ENCODE measurements at regions not wholly inside any gene's neighbourhood (a gene's known extent, or its start where the extent isn't known, plus 50 kb on each side); places are given as distances from the start of the nearest gene placed in this dataset.
A peak's percentile ranks its signal among the peaks of the same experiment; 100 is the strongest.
"Not testable (repeated sequence)": the region's sequence is repeated elsewhere in the genome, so short reads cannot be mapped to it uniquely, and the experiment has no call there.

DNA sequence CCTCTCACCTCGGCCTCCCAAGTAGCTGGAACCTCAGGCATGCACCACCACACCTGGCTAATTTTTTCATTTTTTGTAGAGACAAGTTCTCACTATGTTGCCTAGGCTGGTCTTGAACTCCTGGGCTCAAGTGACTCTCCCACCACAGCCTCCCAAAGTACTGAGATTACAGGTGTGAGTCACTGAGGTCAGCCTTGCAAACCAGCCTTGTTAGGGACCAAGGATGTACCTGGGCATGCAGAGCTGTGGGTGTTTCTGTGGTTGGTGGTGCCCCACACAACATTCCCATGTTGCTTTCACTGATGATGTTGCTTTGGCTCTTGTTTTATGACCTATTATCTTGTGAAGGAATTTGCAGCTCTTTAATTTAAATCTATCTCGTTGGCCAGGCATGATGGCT is 54.8 kb downstream of the OTUD1 start:
- no peak for DNase-seq

DNA sequence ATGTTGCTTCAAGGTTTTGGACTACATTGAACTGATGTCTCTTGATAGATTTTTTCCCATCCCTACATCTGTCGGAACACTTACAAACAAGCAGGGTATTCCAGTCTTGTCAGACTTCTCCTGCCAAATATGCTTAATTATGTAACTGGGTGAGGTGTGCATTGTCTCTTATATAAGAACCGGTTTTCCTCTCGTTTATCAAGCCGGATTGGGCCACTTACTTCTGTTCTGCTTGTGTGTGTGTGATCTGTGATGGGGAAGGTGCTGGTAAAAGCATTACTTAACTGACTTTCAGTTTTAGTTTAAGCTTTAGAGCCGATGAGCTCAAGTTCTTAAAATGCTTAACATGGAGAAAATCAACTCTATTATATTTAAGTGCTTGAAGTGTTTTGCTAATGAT is 57.9 kb downstream of the OTUD1 start:
- no peak for DNase-seq

DNA sequence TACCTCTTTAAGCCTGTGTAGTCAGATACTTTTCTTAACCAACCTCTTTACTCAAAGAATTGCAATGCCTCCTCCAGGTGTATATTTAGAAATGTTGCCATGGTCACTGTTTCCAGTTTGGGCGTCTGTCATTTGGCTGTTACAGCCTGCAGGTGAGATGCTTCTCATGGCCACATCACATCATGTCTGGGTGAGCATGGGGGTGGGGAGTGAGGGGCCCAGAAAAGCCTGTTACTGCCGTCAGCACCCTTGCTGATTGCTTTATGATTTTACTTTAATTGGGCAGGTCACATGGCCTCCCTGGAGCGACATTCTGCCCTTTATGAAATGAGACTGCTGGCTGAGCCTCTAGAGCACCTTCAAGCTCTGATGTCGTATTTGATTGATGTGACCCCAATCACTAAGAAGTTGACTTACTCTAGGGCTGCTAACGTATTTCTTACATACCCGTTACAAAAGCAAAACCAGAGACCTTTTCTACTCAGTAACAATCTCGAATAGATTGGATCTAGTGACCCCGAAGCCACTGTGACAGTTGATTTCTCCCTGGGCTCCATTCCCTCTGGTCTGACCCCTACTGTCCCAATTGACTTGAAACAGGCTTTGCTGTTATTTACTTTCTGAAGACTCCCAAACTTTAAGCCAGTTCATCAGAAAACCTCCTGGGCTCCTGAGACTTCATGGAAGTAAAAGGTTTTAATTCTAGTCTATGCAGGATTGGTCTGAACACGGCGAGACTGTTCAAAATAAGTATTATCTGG is 60.7 kb downstream of the OTUD1 start:
- DNase-seq = no peak

DNA sequence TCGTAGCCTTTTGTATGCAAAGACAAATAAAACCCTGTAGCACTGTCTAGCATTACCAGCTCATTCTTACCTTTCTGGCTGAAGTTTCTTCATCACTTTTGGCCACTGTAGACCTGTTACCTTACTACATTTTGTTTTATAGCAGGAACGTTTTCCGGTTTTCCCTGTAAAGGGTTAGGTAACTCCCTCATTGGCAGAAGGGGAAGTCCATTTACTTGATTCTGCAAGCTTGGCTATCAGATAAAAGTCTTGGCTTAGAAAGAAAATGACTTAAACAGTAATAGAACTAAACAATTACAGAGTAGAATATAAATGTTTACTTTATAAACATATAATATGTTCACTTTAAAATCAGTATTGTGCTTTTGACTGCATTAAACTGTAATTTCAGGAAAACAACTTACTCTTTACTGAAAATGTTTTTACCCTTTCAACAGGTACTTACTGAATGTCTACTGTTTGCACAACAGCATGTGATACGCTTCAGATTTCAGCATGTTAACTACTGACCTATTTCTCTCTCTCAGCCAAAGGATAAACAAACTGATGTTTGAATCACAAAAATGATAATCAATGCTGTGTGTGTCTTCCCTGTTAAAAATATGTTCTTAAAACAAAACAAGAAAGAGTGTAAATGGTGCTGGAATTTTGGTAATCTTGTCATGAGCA is 67.1 kb downstream of the OTUD1 start:
- DNase-seq = peak; percentile 69

DNA sequence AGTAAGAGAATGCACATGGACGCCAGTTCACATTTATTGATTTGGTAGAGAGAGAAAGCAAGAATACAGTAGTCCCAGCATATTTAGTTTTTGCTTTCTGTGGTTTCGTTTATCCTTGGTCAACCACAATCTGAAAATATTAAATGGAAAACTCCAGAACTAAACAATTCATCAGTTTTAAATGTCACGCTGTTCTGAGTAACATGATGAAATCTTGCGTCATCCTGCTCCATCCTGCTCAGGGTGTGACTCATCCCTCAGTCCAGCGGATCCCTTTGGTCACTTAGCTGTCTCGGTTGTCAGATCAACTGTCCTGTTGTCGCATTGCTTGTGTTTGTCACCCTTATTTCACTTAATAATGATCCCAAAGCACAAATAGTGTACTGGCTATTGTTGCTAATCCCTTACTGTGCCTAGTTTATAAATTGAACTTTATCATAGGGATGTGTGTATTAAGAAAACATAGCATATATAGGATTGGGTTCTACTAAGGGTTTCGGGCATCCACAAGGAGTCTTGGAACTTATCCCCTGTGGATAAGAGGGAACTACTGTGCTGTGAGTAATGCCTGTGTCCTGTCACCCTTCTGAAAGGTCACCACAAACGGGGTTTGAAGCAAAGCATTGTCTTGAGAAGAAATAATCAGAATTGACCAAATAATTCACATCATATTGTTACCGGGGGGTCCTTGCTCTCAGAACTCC is 73.6 kb downstream of the OTUD1 start:
- DNase-seq = no peak

DNA sequence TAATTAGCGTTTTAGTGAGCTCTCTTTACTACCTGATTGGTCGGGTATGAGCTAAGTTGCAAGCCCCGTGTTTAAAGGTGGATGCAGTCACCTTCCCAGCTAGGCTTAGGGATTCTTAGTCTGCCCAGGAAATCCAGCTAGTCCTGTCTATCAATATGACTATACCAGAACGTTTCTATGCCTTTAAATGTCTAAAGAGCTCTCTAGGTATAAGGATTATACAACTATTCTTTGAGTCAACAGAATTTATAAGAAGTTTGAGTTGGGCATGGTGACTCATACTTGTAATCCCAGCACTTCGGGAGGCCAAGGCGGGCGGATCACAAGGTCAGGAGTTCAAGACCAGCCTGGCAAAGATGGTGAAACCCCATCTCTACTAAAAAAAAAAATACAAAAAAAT is 74.7 kb downstream of the OTUD1 start:
- DNase-seq = not testable (repeated sequence)

DNA sequence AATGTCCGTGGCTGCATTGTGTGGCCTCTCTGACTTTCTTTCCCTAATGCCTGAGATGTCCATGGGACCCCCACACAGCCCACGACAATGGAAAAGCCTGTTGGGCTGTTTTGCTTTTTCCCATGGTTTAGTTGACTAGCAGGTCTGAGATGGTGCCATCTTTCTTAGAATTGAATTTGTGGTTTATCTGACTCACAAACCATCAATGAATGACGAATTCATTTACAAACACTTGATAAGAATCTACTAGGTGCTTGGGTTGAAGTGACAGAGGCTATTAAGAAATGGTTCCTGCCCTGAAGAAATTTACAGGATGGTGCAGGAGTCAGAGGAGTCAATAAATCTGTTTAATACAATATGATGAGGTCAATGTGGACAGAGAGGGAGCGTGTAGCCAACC is 75.4 kb downstream of the OTUD1 start:
- DNase-seq = no peak

DNA sequence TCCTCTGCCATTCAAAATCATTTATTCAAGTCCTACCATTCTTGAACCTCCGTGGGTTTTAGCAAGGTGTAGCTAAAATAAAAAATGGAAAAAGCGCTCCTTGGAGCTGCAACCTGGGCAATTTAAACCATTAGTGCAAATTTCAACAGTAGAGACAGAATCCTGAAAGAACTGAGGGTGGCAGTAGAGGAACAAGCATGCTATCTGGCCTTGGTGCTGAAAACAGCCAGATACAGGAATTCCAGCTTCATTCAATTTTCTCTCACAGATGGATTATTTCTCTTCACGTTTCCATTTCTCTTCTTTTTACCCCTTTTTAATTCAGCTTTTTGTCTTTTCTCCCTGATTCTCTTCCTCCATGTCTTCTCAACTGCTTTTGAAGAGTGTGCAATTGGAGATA is 77.7 kb downstream of the OTUD1 start:
- DNase-seq = no peak

DNA sequence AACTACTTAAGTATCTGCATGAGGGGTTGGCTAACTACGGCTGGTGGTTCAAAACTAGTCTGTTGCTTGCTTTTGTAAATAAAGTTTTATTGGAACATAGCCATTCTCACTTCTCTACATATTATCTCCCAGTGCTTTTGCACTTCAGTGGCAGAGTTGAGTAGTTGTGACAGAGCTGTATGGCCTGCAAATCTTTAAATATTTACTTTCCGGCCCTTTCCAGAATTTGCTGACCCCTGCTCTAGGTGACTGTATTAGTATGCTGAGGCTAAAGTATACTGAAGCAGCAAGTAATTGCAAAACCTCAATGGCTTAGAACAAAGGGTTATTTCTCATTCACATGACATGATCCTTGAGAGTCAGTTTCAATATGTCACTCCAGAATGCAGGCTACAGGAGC is 78.3 kb downstream of the OTUD1 start:
- DNase-seq = no peak

DNA sequence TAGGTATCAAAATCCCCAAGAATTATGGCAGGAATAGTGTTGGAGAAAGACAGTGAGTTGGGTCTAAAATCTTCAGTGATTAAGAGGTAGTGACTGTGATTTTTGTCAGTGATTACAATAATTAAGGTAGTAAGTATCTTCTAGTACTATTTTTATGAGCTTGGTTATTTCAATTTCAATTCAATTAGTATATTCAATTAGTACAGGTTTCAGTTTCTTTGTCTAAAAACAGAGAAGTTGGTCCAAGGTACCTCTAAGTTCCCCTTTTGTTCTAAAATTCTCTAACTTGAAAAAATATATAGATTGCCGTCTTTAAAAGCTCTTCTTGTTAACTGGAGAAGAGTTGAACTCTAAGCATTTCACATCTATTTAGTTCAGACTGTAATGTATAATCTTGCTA is 82.9 kb downstream of the OTUD1 start:
- DNase-seq = no peak

DNA sequence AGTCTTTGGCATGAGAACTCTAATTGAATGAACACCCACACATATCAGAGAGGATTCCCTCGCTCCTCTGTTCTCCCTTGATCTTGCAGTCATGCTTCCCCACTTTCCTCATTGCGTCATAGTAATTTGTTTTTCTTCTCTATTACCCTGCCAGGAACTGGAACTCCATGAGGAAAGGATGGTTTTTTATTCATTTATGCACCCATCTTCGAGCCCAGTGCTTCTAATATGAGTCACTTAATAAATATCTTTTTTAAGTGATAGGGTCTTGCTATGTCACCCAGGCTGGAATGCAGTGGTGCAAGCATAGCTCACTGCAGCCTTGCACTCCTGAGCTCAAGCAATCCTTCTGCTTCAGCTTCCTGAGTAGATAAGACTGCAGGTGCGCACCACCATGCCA is 83.5 kb downstream of the OTUD1 start:
- no peak for DNase-seq

DNA sequence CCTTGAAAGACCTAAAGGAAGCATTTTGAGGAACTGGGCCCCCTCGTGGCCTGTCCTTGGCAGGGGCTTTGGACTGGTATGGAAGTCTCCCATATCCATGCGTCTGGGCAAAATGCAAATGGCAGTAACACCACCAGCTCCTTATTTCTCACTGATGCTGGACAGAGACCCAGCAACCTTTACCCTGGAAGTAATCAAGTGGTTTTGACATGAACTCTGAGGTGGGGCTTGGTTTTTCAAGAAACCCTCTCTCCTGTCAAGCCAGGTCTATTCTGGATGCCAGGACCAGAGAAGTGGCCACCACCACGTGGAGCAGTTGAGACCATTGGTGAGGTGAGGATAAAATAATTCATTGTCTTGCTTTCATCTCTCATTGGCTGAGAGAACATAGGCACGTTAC is 84.4 kb downstream of the OTUD1 start:
- DNase-seq = no peak

DNA sequence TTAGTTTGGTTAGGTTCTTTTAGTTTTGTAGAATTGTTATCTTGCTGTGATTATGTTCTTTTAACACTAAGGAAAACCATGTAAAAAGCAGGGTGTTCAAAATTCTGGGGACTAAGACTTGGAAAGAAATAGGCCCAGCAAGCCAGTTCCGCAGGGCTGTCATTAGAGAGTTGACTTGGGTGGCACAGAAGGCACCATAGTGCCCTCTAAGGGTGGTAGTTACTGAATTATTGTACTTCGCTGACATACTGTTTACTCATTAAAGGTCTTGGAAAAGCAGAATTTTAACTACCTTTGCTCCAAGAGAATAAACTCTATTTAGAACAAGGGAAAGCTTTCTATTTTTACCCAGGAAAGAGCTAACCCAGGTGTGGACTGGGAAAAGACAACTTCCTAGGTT is 86.5 kb downstream of the OTUD1 start:
- DNase-seq = no peak

DNA sequence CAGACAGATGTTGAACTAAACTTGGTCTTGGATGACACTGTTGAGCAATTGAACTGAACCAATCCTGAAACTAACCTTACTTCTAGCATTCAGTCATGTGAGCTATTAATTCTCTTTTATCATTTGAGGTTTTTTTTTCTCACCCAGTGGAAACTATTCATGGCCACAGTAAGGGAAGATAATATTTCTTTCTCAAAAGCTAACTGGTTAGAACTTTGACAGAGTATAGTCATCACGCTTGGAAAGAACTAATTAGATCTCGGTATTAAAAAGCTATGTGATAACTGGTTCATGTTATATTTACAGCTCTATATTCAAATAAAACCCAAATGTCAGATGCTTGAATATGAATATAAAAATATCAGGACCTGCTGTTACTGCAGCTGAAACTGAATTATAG is 89.5 kb downstream of the OTUD1 start:
- no peak for DNase-seq

DNA sequence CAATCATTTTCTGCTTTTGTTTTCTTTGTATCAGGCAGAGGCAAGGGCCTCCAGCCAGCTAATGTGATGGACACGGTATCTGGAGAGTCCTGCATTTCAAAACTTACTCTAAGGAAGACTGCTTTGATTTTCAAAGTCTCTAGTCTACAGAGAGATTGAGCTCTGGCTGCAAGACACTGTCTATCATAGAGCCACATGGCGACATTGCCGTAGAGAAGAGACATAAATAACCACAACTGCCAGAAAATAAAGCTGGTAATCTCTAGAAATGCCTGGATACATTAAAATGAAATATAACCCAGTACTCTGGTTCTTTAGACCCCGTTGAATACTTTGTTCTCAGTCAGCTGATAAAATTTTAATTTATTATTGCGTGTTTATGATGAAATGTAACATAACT is 90.8 kb downstream of the OTUD1 start:
- DNase-seq = no peak

DNA sequence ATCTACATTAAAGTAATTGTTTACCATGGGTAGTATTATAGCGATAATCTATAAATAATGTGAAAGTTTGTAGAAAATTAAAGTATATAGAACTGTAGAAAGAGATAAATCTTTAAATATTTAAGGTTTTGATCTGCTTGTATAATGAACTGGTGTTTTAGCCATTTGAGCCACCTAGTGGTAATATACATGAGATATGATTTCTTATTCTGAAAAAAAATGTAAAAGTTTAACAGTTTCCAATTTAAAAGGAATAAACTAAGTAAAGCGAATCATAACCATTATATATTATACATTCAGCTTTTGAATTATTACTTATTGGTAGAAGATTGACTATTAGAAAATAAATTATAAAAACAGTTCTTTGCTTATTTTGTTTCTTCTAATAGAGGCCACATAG is 91.2 kb downstream of the OTUD1 start:
- DNase-seq = no peak

DNA sequence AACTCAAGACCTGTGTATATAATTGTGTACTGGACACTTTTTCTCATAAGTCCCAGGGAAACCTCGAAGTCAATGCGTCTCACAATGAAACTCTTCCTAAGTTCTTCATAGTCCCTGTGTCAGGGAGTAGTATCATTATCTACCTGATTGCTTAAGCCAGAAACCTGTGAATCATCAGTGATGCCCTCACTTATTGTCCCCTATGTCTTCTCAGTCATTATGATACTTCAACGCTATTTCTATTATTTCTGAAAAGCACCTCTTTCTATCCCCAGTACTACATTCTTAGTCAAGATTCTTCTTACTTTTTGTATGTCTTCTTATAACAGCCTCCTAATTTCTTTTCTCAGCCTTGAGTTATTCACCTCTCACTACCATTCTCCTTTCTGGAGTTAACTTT is 94.3 kb downstream of the OTUD1 start:
- DNase-seq = no peak

DNA sequence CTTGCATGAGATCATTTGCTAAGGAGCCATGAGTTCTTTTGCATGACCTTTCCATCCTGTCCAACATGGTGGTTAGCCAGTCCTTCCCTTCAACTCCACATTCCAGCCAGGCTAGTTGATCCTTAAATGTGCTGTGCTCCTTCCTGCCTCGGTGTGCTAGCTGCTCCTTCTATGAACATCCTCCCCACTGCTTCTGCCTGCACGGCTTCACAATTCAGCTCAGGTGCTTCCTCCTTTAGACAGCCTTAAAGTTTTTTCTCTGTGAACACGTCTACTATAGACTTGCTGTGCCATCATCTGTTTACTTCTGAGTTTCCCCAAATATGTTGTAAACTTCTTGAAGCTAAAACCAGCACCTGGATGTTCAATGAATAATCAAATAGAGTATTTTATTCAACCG is 95.5 kb downstream of the OTUD1 start:
- DNase-seq = no peak

DNA sequence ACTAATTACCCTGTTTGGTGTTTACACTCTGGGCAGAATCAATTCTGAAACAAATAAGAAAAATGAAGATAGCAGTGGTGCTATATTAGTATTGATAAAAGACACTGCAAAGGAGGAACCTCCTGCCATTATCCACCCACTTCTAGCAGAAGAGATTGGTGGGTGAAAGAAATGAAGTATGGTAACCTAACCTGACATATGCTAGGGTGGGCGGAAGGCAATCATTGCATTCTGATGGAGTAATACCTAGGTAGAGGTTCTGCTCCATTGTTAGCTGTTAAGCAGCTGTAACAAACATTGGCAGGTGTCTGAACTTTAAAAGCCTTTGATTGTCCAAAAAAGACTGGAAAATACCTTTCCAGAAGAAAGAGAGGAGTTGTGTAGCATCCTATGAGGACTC is 95.9 kb downstream of the OTUD1 start:
- no peak for DNase-seq

DNA sequence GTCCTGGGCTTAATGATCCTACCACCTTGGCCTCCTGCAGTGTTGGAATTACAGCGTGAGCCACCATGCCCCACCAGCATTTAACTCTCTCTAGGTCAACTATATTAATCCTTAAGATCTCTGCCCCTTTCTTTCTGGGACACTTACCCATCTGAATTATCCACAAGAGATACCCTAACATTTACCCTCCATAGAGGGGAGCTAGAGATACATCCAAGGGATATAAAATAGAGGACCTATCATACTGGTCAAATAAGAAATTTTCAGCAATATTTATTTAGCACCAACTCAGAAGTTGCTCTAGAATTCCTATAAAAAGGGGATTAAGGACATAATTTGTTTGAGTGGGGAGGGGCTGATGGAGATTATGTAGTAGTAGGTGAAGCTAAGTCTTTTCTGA is 96.5 kb downstream of the OTUD1 start:
- no peak for DNase-seq

DNA sequence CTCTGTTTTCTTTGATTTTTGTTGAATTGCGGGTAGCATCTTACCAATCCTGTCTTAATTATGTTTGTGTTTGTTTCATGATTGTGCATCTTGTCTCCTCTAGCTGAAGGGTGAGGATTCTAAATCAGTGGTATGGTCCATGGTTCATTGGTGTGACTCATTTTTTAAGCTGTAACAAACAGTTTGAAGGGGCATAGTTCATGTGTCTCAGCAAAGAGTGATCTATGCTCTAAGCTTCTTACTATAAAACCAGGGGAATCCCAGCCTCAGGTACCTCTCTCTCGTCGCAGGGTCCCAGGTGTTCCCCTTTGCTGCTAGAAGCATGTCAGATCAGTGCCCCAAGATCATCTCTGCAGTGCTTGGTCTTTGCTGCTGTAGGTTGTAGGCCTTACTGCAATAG is 100.1 kb downstream of the OTUD1 start:
- DNase-seq = no peak

DNA sequence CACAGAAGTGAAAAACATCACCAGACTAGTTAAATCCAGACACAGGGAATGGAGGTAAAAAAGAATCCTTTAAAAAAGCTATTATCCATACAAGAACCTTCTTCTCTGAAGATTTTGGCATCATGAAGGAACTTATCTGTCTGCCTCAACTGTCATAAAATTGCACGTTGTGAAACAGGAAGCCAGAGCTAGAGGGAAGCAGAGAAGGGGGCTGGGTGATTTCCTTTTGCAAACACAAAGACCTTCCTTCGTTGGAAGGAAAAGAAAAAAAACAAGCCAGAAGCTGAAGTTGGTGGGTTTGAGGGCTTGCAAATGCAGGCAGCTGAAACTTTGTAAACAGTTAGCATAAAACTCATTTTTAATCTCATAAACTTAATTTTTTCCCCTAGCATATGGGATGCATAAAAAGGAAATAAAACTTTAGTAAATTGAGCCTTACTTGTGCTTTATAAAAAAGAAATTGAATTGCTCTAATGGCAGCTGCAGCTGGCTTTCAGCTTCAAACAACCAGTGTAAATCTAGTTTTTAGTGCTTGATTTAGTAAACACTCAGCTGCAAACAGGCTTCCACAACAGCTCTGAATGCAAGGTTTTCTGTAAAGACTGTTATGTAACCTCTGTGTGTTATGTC is 101.6 kb downstream of the OTUD1 start:
- peak; percentile 92 for DNase-seq

DNA sequence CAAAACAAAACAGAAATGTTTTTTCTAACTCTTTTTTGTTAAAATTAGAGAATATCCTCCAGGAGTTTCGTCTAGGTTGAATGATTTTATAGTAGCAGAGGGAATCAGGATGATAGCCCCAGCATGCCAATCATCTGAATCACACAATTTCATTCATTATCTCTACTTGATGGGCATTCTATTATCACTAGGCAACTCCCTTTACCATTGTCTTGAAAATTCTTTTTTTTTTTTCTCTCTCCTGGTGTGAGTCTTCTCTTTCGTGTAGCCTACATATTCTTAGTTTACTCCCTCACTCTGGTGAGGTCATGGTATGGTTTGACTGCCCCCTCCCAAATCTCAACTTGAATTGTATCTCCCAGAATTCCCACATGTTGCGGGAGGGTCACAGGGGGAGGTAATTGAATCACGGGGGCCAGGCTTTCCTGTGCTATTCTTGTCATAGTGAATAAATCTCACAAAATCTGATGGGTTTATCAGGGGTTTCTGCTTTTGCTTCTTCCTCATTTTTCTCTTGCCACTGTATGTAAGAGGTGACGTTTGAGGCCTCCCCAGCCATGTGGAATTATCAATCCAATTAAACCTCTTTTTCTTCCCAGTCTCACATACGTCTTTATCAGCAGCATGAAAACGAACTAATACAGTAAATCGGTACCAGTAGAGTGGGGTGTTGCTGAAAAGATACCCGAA is 105.0 kb downstream of the OTUD1 start:
- no peak for DNase-seq
